HCT116 (cell line): ENCODE measurements at regions not wholly inside any gene's neighbourhood (a gene's known extent, or its start where the extent isn't known, plus 50 kb on each side); places are given as distances from the start of the nearest gene placed in this dataset.

Experiments
- ATAC-seq: fragments of 200-7000 bp; cut with Tn5 transposase; 2 replicates; pipeline ENCODE4 v1.9.1; 2020; ENCODE audit warnings: mild to moderate bottlenecking, moderate library complexity
- BruUV-seq: library from RNA; stranded (reverse); fragments of 400-500 nt; replicated peaks from 2 replicates; lab custom pipeline; 2021; lab: Mats Ljungman, UMichigan
- CTCF ChIA-PET: fragments of 300-600 bp; sonication (Branson Sonifier 250); formaldehyde crosslinking; loops from one replicate; lab custom pipeline; 2021; ENCODE audit warnings: antibody characterized with exemption; lab: Charles Lee
- POLR2A ChIA-PET: fragments of 300-600, 350-600 bp; sonication (Branson Sonifier 250); formaldehyde crosslinking; loops from one replicate; lab custom pipeline; 2021; ENCODE audit warnings: antibody characterized with exemption; lab: Charles Lee
- RAD21 ChIA-PET, 2 experiments: fragments of 300-600 bp; sonication (Branson Sonifier 250); formaldehyde crosslinking; loops; one replicate each; lab custom pipeline; 2023; ENCODE audit warnings: low total read pairs in 2 of 2; ENCODE audit not compliant: uncharacterized antibody in 2 of 2, unreplicated experiment in 2 of 2, low non-redundant PET in 1 of 2; lab: Charles Lee
- DNase-seq: peaks from one replicate; pipeline ENCODE4 v3.0.0-alpha.2; 2010; ENCODE audit warnings: low read depth, low spot score
- H2AFZ ChIP-seq: fragments of 200-600 bp; shearing (Covaris generic), sonication (generic); 2 replicates; pipeline ENCODE4 v1.6.1; 2017; ENCODE audit warnings: low read depth, mixed run types, mixed read lengths, antibody characterized with exemption, low read length; ENCODE audit not compliant: poor library complexity, severe bottlenecking
- H3K27ac ChIP-seq: 2 replicates; pipeline ENCODE4 v1.5.1; 2012; ENCODE audit warnings: low read depth, low read length
- H3K27me3 ChIP-seq: fragments of 200-600 bp; sonication (generic); 2 replicates; pipeline ENCODE4 v1.6.1; 2016; ENCODE audit warnings: mixed run types, low read length, mixed read lengths; ENCODE audit not compliant: insufficient read depth
- H3K36me3 ChIP-seq, 2 experiments: fragments of 200-500 bp in 1 of 2; fragments of 200-600 bp in 1 of 2; sonication (Bioruptor generic) in 1 of 2; sonication (generic) in 1 of 2; 2 replicates each; pipeline versions ENCODE4 v1.5.1 to v1.6.1; 2014 to 2016; ENCODE audit warnings: low read length in 2 of 2, inconsistent platforms in 1 of 2, mixed read lengths in 1 of 2, mixed run types in 1 of 2; ENCODE audit not compliant: insufficient read depth in 2 of 2, control insufficient read depth in 1 of 2
- H3K4me1 ChIP-seq, 2 experiments: fragments of 200-600 bp in 1 of 2; sonication (generic) in 1 of 2; 2 replicates each; pipeline versions ENCODE4 v1.5.1 to v1.6.1; 2012 to 2017; ENCODE audit warnings: low read length in 2 of 2, inconsistent platforms in 1 of 2, mild to moderate bottlenecking in 1 of 2, mixed read lengths in 1 of 2, mixed run types in 1 of 2, moderate library complexity in 1 of 2; ENCODE audit not compliant: insufficient read depth in 2 of 2, control insufficient read depth in 1 of 2
- H3K4me2 ChIP-seq: fragments of 200-600 bp; sonication (generic); 2 replicates; pipeline ENCODE4 v1.6.1; 2017; ENCODE audit warnings: mixed run types, low read length, mixed read lengths
- H3K4me3 ChIP-seq, 2 experiments: fragments of 200-600 bp in 1 of 2; sonication (generic) in 1 of 2; replicated peaks in 1 of 2; 2 replicates each; pipeline ENCODE4 v1.5.1; 2011 to 2016; ENCODE audit warnings: low read length in 2 of 2, control low read depth in 1 of 2, low read depth in 1 of 2, mild to moderate bottlenecking in 1 of 2, mixed read lengths in 1 of 2, mixed run types in 1 of 2
- H3K79me2 ChIP-seq: fragments of 200-600 bp; sonication (generic); 2 replicates; pipeline ENCODE4 v1.6.1; 2017; ENCODE audit warnings: mild to moderate bottlenecking, mixed run types, low read length, moderate library complexity, mixed read lengths; ENCODE audit not compliant: insufficient read depth
- H3K9ac ChIP-seq: fragments of 200-600 bp; sonication (generic); 2 replicates; pipeline ENCODE4 v1.6.1; 2016; ENCODE audit warnings: low read length, mixed read lengths
- H3K9me2 ChIP-seq: fragments of 200-600 bp; sonication (generic), shearing (Covaris generic); 2 replicates; pipeline ENCODE4 v1.6.1; 2017; ENCODE audit warnings: mixed run types, mild to moderate bottlenecking, moderate library complexity; ENCODE audit not compliant: insufficient read depth
- H3K9me3 ChIP-seq, 2 experiments: fragments of 200-500 bp in 1 of 2; fragments of 200-600 bp in 1 of 2; sonication (Bioruptor generic) in 1 of 2; sonication (generic) in 1 of 2; 2 replicates each; pipeline ENCODE4 v1.6.1; 2014 to 2017; ENCODE audit warnings: low read length in 2 of 2, mixed read lengths in 2 of 2, inconsistent platforms in 1 of 2, low read depth in 1 of 2, mild to moderate bottlenecking in 1 of 2, mixed run types in 1 of 2, moderate library complexity in 1 of 2; ENCODE audit not compliant: control insufficient read depth in 1 of 2, insufficient read depth in 1 of 2
- H4K20me1 ChIP-seq: fragments of 200-600 bp; sonication (generic), shearing (Covaris generic); 2 replicates; pipeline ENCODE4 v1.6.1; 2017; ENCODE audit warnings: mixed run types, mild to moderate bottlenecking, moderate library complexity; ENCODE audit not compliant: insufficient read depth
- CEBPB ChIP-seq: IDR thresholded peaks from 2 replicates; pipeline ENCODE4 v1.6.1; 2012; ENCODE audit warnings: low read depth
- ELF1 ChIP-seq: IDR thresholded peaks from 2 replicates; pipeline ENCODE4 v1.6.1; 2012; ENCODE audit warnings: low read depth, borderline replicate concordance
- EZH2 ChIP-seq: fragments of 200-600 bp; sonication (generic); IDR thresholded peaks from 2 replicates; pipeline ENCODE4 v1.6.1; 2017; ENCODE audit warnings: antibody characterized with exemption, mixed run types
- EZH2phosphoT487 ChIP-seq: fragments of 200-600 bp; IDR thresholded peaks from 2 replicates; pipeline ENCODE4 v1.6.1; 2018; ENCODE audit warnings: antibody characterized with exemption, borderline replicate concordance
- JUND ChIP-seq: IDR thresholded peaks from 2 replicates; pipeline ENCODE4 v1.6.1; 2012
- POLR2A ChIP-seq: IDR thresholded peaks from 2 replicates; pipeline ENCODE4 v1.7.0; 2011; ENCODE audit warnings: borderline replicate concordance; ENCODE audit not compliant: insufficient read depth, insufficient read length; ENCODE audit errors: extremely low read depth
- POLR2AphosphoS5 ChIP-seq: IDR thresholded peaks from 2 replicates; pipeline ENCODE4 v1.6.1; 2011; ENCODE audit warnings: mild to moderate bottlenecking, low read depth, low read length, moderate library complexity
- REST ChIP-seq: IDR thresholded peaks from 2 replicates; pipeline ENCODE4 v1.6.1; 2012; ENCODE audit warnings: low read depth
- SRF ChIP-seq: IDR thresholded peaks from 2 replicates; pipeline ENCODE4 v1.6.1; 2012; ENCODE audit warnings: low read depth
- ZBTB33 ChIP-seq: IDR thresholded peaks from 2 replicates; pipeline ENCODE4 v1.6.1; 2011; ENCODE audit warnings: mild to moderate bottlenecking, low read length, moderate library complexity; ENCODE audit not compliant: insufficient replicate concordance; ENCODE audit errors: extremely low read depth
- ZNF274 ChIP-seq: fragments of 200-500 bp; sonication (Bioruptor generic); IDR thresholded peaks from 2 replicates; pipeline ENCODE4 v1.6.1; 2014; ENCODE audit warnings: mild to moderate bottlenecking, low read depth, low read length, inconsistent platforms
- intact Hi-C: fragments of 100-400 bp; cut with micrococcal nuclease; formaldehyde crosslinking; loops from 2 replicates; pipeline ENCODE4 v1.10.0; 2022

GRCh38 chr18:60445341-60445740 is 72.8 kb upstream of the MC4R start:
- RAD21 ChIA-PET, result no interaction called here
- no peaks in the 10 kb centered on the region for H3K79me2 ChIP-seq
- no peak for DNase-seq
- H4K20me1 ChIP-seq, result no peaks in the 10 kb centered on the region
- H2AFZ ChIP-seq, result no peak overlapping the region
- no peak overlapping the region for H3K27ac ChIP-seq
- H3K4me3 ChIP-seq, result no peak overlapping the region
- TF ChIP-seq REST (no peak), ELF1 (no peak), JUND (no peak), POLR2AphosphoS5 (no peak), SRF (no peak), CEBPB (no peak), EZH2 (no peak), ZNF274 (no peak), POLR2A (no peak), EZH2phosphoT487 (no peak), ZBTB33 (no peak)
- TF ChIP-seq, all 23 proteins: peak for 0
- no peaks in the 10 kb centered on the region for H3K9me2 ChIP-seq
- CTCF ChIA-PET, result no interaction called here
- no peak overlapping the region for H3K4me2 ChIP-seq
- intact Hi-C loops, result no loop called here
- no peaks in the 10 kb centered on the region for H3K4me1 ChIP-seq
- no peaks in the 10 kb centered on the region for H3K9me3 ChIP-seq
- no TSS peak for BruUV-seq
- POLR2A ChIA-PET, result no interaction called here
- H3K9ac ChIP-seq, result no peak overlapping the region
- no peak for ATAC-seq
- H3K36me3 ChIP-seq, result no peaks in the 10 kb centered on the region
- no peaks in the 10 kb centered on the region for H3K27me3 ChIP-seq
